SK-N-MC (cell line): ENCODE measurements at regions not wholly inside any gene's neighbourhood (a gene's known extent, or its start where the extent isn't known, plus 50 kb on each side); places are given as distances from the start of the nearest gene placed in this dataset.

Source experiments
- EZH2 ChIP-seq: fragments of 200-600 bp; sonication (generic); IDR thresholded peaks from one replicate; pipeline ENCODE4 v1.6.1; 2017; ENCODE audit warnings: antibody characterized with exemption
- FOXP2 ChIP-seq: optimal IDR thresholded peaks from 2 replicates; pipeline ENCODE3; 2011; ENCODE audit warnings: mild to moderate bottlenecking, moderate library complexity; ENCODE audit not compliant: insufficient read depth; ENCODE audit errors: extremely low read length, control extremely low read depth
- POLR2AphosphoS5 ChIP-seq: IDR thresholded peaks from 2 replicates; pipeline ENCODE4 v1.6.1; 2012; ENCODE audit warnings: mild to moderate bottlenecking, low read depth, low read length, borderline replicate concordance

GRCh38 chr5:54672871-54673270 is 155.3 kb downstream of the SNX18 start:
- no peak for TF ChIP-seq POLR2AphosphoS5
- TF ChIP-seq EZH2 = no peak
- no peak for TF ChIP-seq FOXP2
